ENCODE measurements at regions not wholly inside any gene's neighbourhood (a gene's known extent, or its start where the extent isn't known, plus 50 kb on each side); places are given as distances from the start of the nearest gene placed in this dataset.

GRCh38 chr2:21620771-21621170 is 497.0 kb downstream of the TDRD15 start:
- intact Hi-C loops (cut with micrococcal nuclease; ENCODE audit: unreplicated experiment) (no loop called here), in situ Hi-C loops (cut with HindIII; ENCODE audit: low pct_unique_long_range_greater_than_20kb, low sequenced_read_pairs) (no loop called here)
- H3K4me3 ChIP-seq (ENCODE audit: low read depth in 2 of 2, low read length in 2 of 2), result no peak overlapping the region
- H3K4me1 ChIP-seq (ENCODE audit: control insufficient read depth, insufficient read depth, low read length), result no peaks in the 10 kb centered on the region
- ChIA-PET CTCF (no interaction called here), POLR2A (no interaction called here)
- TF ChIP-seq TCF7L2 (IDR thresholded peaks at IDR 0.05; ENCODE audit: low read depth, low read length) (no peak), SIN3A (IDR thresholded peaks at IDR 0.05; ENCODE audit: borderline replicate concordance, insufficient read depth, low read depth, low read length) (no peak), CTCF (IDR thresholded peaks at IDR 0.05) (no peak), REST (IDR thresholded peaks at IDR 0.05; ENCODE audit: insufficient read depth in 1 of 2, low read depth in 2 of 2, low read length in 1 of 2) (no peak), POLR2AphosphoS5 (IDR thresholded peaks at IDR 0.05; ENCODE audit: low read depth, low read length) (no peak)
- H3K36me3 ChIP-seq (ENCODE audit: control insufficient read depth, insufficient read depth, low read length), result no peaks in the 10 kb centered on the region
- no peaks in the 10 kb centered on the region for H3K9me3 ChIP-seq (ENCODE audit: control insufficient read depth, insufficient read depth, low read depth, low read length)
- ATAC-seq, result no peak
- BruUV-seq (replicated peaks), result no TSS peak
- no peak overlapping the region for H3K27ac ChIP-seq (ENCODE audit: low read length)
- DNase-seq (ENCODE audit: low read depth, low spot score), result no peak
- H3K27me3 ChIP-seq (ENCODE audit: control insufficient read depth, insufficient read depth, low read length), result no peaks in the 10 kb centered on the region

GRCh38 chr2:21627938-21628337 is 504.2 kb downstream of the TDRD15 start:
- TF ChIP-seq REST (IDR thresholded peaks at IDR 0.05; ENCODE audit: insufficient read depth in 1 of 2, low read depth in 2 of 2, low read length in 1 of 2) (no peak), POLR2AphosphoS5 (IDR thresholded peaks at IDR 0.05; ENCODE audit: low read depth, low read length) (no peak), SIN3A (IDR thresholded peaks at IDR 0.05; ENCODE audit: borderline replicate concordance, insufficient read depth, low read depth, low read length) (no peak), TCF7L2 (IDR thresholded peaks at IDR 0.05; ENCODE audit: low read depth, low read length) (no peak), CTCF (IDR thresholded peaks at IDR 0.05) (no peak)
- no peak for ATAC-seq
- Histone ChIP-seq H3K27me3 (ENCODE audit: control insufficient read depth, insufficient read depth, low read length) (no peaks in the 10 kb centered on the region), H3K9me3 (ENCODE audit: control insufficient read depth, insufficient read depth, low read depth, low read length) (no peaks in the 10 kb centered on the region), H3K4me3 (ENCODE audit: low read depth in 2 of 2, low read length in 2 of 2) (no peak overlapping the region), H3K4me1 (ENCODE audit: control insufficient read depth, insufficient read depth, low read length) (no peaks in the 10 kb centered on the region), H3K36me3 (ENCODE audit: control insufficient read depth, insufficient read depth, low read length) (no peaks in the 10 kb centered on the region), H3K27ac (ENCODE audit: low read length) (no peak overlapping the region)
- CTCF ChIA-PET, result no interaction called here
- DNase-seq (ENCODE audit: low read depth, low spot score), result no peak
- in situ Hi-C loops (cut with HindIII; ENCODE audit: low pct_unique_long_range_greater_than_20kb, low sequenced_read_pairs) (no loop called here), intact Hi-C loops (cut with micrococcal nuclease; ENCODE audit: unreplicated experiment) (no loop called here)
- POLR2A ChIA-PET, result no interaction called here
- BruUV-seq (replicated peaks), result no TSS peak

All from Panc1 (cell line).